Heart right ventricle (tissue), 16 donors: ENCODE measurements at regions not wholly inside any gene's neighbourhood (a gene's known extent, or its start where the extent isn't known, plus 50 kb on each side); places are given as distances from the start of the nearest gene placed in this dataset.

ENCODE experiments used
- ATAC-seq, 8 donors: fragments of 200-7000 bp; cut with Tn5 transposase; one replicate each; pipeline ENCODE4 v1.9.1; 2020; ENCODE audit warnings: mild to moderate bottlenecking in 8 of 8, moderate library complexity in 8 of 8, moderate number of reproducible peaks in 1 of 8
- DNase-seq, 2 donors: peaks; one replicate each; pipeline ENCODE4 v3.0.0-alpha.2; 2020
- H3K27ac ChIP-seq, 10 donors: fragments of 200-600 bp; sonication (generic) in 2 of 10; one replicate each; pipeline versions ENCODE4 v1.5.0 to v1.8.0; 2020 to 2022; ENCODE audit warnings: mild to moderate bottlenecking in 3 of 10
- H3K27me3 ChIP-seq, 7 donors: fragments of 200-600 bp; one replicate each; pipeline ENCODE4 v1.8.0; 2021 to 2022; ENCODE audit warnings: mild to moderate bottlenecking in 2 of 7
- H3K36me3 ChIP-seq, 9 donors: fragments of 200-600 bp; sonication (generic) in 1 of 9; one replicate each; pipeline versions ENCODE4 v1.5.0 to v1.8.0; 2020 to 2022; ENCODE audit warnings: mild to moderate bottlenecking in 2 of 9
- H3K4me1 ChIP-seq, 9 donors: fragments of 200-600 bp; sonication (generic) in 1 of 9; one replicate each; pipeline versions ENCODE4 v1.5.0 to v1.8.0; 2020 to 2022; ENCODE audit warnings: mild to moderate bottlenecking in 4 of 9
- H3K4me3 ChIP-seq, 10 donors: fragments of 200-600 bp; sonication (generic) in 2 of 10; one replicate each; pipeline versions ENCODE4 v1.5.0 to v1.8.0; 2020 to 2022; ENCODE audit warnings: mild to moderate bottlenecking in 7 of 10, moderate library complexity in 2 of 10
- H3K9me3 ChIP-seq, 11 donors: fragments of 200-600 bp in 10 of 11; sonication (generic) in 2 of 11; one replicate each; pipeline versions ENCODE4 v1.5.0 to v1.8.0; 2013 to 2022; ENCODE audit warnings: mild to moderate bottlenecking in 2 of 11, control low read depth in 1 of 11, moderate library complexity in 1 of 11
- WGBS, 2 donors: extraction: QIAGEN DNeasy Blood & Tissue Kit; methylation state at CpG; one replicate each; pipeline ENCODE4 v1.1.7; 2013; ENCODE audit warnings: inconsistent platforms in 1 of 2; 5-methylcytosine and 5-hydroxymethylcytosine counted together
- intact Hi-C, 10 donors: fragments of 100-400 bp; cut with DNase I; formaldehyde crosslinking; loops; one replicate each; pipeline versions ENCODE4 v1.11.1 to v1.14.2; 2022
- TF ChIP-seq, protein P1 (sequence below), 9 donors: fragments of 200-600 bp; sonication (generic) in 2 of 9; IDR thresholded peaks; one replicate each; pipeline versions ENCODE4 v1.5.0 to v1.8.0; 2021 to 2022; ENCODE audit warnings: antibody characterized with exemption in 9 of 9, mild to moderate bottlenecking in 5 of 9, moderate library complexity in 1 of 9
- donor health status: Arrhythmogenic right ventricular cardiomyopathy.
- donor health status: ischemic (EF 13 %, LVEDD 7.1; RV severe dilation, severe dysfunction).
- donor health status: healthy with polysubstance abuse.
- donor health status: DM: no; HTN: yes; CAD: no.
- donor health status: DM: no; HTN: no; CAD: no.
- donor health status: ischemic (EF 25% LVEDD 6.9; RV normal size, moderate dysfunction).
- donor health status: ischemic (EF 25% LVEDD 5.7; RV mildly dilated, moderate dysfunction).
- donor health status: healthy.
- donor health status: DM: yes; HTN: yes; CAD: no.
- donor health status: Ischemic cardiomyopathy.
- donor health status: ischemic (EF 35%, LVEDD 5.7; RV mildly dilated, moderate dysfunction).
- donor health status: nonischemic (EF 11% LVEDD 7.7; RV severe dilation, severe dysfunction).
- donor health status: DM: yes; HTN: yes; CAD: no.
- donor health status: PGD.
- donor health status: ischemic (EF 29% LVEDD 5.4; RV normal size, mild dysfunction).
- donor health status: nonischemic (EF 23%, LVEDD 6.1; RV moderate dilation, normal function).

- H3K27me3 ChIP-seq = no peaks in the 10 kb centered on the region
- H3K9me3 ChIP-seq = peaks cover 0 to 3% (median 0%) of the 10 kb centered on the region in 11 donors
- no peaks in the 10 kb centered on the region for H3K36me3 ChIP-seq
- H3K27ac ChIP-seq = no peak overlapping the region
- TF ChIP-seq, protein P1, sequence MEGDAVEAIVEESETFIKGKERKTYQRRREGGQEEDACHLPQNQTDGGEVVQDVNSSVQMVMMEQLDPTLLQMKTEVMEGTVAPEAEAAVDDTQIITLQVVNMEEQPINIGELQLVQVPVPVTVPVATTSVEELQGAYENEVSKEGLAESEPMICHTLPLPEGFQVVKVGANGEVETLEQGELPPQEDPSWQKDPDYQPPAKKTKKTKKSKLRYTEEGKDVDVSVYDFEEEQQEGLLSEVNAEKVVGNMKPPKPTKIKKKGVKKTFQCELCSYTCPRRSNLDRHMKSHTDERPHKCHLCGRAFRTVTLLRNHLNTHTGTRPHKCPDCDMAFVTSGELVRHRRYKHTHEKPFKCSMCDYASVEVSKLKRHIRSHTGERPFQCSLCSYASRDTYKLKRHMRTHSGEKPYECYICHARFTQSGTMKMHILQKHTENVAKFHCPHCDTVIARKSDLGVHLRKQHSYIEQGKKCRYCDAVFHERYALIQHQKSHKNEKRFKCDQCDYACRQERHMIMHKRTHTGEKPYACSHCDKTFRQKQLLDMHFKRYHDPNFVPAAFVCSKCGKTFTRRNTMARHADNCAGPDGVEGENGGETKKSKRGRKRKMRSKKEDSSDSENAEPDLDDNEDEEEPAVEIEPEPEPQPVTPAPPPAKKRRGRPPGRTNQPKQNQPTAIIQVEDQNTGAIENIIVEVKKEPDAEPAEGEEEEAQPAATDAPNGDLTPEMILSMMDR (IDR thresholded peaks at IDR 0.05) = no peak
- WGBS, 2 donors = 61 to 69% methylated on average over 10 of the region's 10 CpGs
- intact Hi-C loops = loop anchor here in 1 of 10 donors (5.0 kb wide), 1 partner anchor 221 kb away; no protein-coding TSS in a partner anchor
- no peak for ATAC-seq
- no peak overlapping the region for H3K4me3 ChIP-seq
- no peak for DNase-seq
- H3K4me1 ChIP-seq = peaks cover 0 to 19% (median 4%) of the 10 kb centered on the region in 9 donors
Observed at GRCh38 chr1:181205901-181206300, 117.4 kb downstream of the IER5 start.

DNA sequence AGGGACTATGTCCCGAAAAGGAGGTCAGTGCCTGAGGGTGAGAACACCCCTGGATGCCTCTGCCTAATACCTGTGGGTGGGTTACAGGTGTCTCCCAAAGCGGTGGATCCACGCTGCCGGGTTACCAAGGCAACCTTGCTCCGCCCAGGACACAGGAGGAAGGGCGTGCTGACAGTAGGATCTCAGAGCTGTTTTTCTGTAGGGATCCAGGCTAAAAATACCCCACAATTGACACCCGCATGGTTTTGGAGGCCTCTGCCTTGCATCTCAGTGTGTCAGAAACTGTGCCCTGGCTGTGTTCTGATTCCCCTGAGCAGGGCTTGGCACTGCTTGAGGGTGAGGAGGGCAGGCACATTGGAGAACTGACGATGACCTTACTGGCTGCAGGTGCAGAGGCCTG lies 118.0 kb downstream of the IER5 start:
- no peaks in the 10 kb centered on the region for H3K36me3 ChIP-seq
- peak; percentile 59 to 92 (median 81) for ATAC-seq
- WGBS, 2 donors = 41 to 49% methylated on average over 8 of the region's 8 CpGs
- intact Hi-C loops = loop anchor here in 1 of 10 donors (5.0 kb wide), 1 partner anchor 221 kb away; no protein-coding TSS in a partner anchor
- peak; percentile 30 to 31 for DNase-seq
- peak overlapping the region in 6 of 10 donors; percentile 35 to 67 (median 52) for H3K27ac ChIP-seq
- TF ChIP-seq, protein P1 (IDR thresholded peaks at IDR 0.05) = no peak
- H3K27me3 ChIP-seq = no peaks in the 10 kb centered on the region
- H3K4me1 ChIP-seq = peaks cover 0 to 19% (median 4%) of the 10 kb centered on the region in 9 donors
- no peaks in the 10 kb centered on the region for H3K9me3 ChIP-seq
- H3K4me3 ChIP-seq = no peak overlapping the region

GRCh38 chr1:181206979-181207790 lies 118.7 kb downstream of the IER5 start:
- DNase-seq (no peak), ATAC-seq (peak in 5 of 8 donors; percentile 13 to 61 (median 19))
- intact Hi-C loops = loop anchor here in 1 of 10 donors (5.0 kb wide), 1 partner anchor 220 kb away; no protein-coding TSS in a partner anchor
- Histone ChIP-seq H3K27me3 (no peaks in the 10 kb centered on the region), H3K27ac (peak overlapping the region in 6 of 10 donors; percentile 35 to 67 (median 52)), H3K9me3 (no peaks in the 10 kb centered on the region), H3K4me3 (no peak overlapping the region), H3K4me1 (peaks cover 0 to 19% (median 4%) of the 10 kb centered on the region in 9 donors), H3K36me3 (no peaks in the 10 kb centered on the region)
- WGBS, 2 donors = 74 to 75% methylated on average over 19 of the region's 19 CpGs
- TF ChIP-seq, protein P1 (IDR thresholded peaks at IDR 0.05) = no peak

GRCh38 chr1:181208083-181208482 lies 119.6 kb downstream of the IER5 start:
- intact Hi-C loops = loop anchor here in 1 of 10 donors (5.0 kb wide), 1 partner anchor 219 kb away; no protein-coding TSS in a partner anchor
- peaks cover 0 to 19% (median 4%) of the 10 kb centered on the region in 9 donors for H3K4me1 ChIP-seq
- no peak overlapping the region for H3K4me3 ChIP-seq
- no peaks in the 10 kb centered on the region for H3K27me3 ChIP-seq
- ATAC-seq (no peak), DNase-seq (no peak)
- WGBS, 2 donors = 79 to 86% methylated on average over 6 of the region's 6 CpGs
- no peaks in the 10 kb centered on the region for H3K36me3 ChIP-seq
- H3K27ac ChIP-seq = no peak overlapping the region
- no peaks in the 10 kb centered on the region for H3K9me3 ChIP-seq
- TF ChIP-seq, protein P1 (IDR thresholded peaks at IDR 0.05) = no peak
